GM18502 (cell line): ENCODE measurements at regions not wholly inside any gene's neighbourhood (a gene's known extent, or its start where the extent isn't known, plus 50 kb on each side); places are given as distances from the start of the nearest gene placed in this dataset.
A peak's percentile ranks its signal among the peaks of the same experiment; 100 is the strongest.

ENCODE experiments used
- ATAC-seq: cut with Tn5 transposase; IDR thresholded peaks from one replicate; pipeline ENCODE4 v1.9.1; 2021; ENCODE audit warnings: mild to moderate bottlenecking; ENCODE audit not compliant: unreplicated experiment, poor library complexity

GRCh38 chr13:30128095-30128494 is 179.3 kb downstream of the KATNAL1 start:
- ATAC-seq = no peak

GRCh38 chr13:30126903-30127428 is 180.4 kb downstream of the KATNAL1 start:
- ATAC-seq = no peak

- ATAC-seq = no peak
These were observed 181.8 kb downstream of the KATNAL1 start for GRCh38 chr13:30125422-30126073.

GRCh38 chr13:30124131-30124768 is 183.1 kb downstream of the KATNAL1 start:
- ATAC-seq = no peak

- no peak for ATAC-seq
These were observed 183.8 kb downstream of the KATNAL1 start for GRCh38 chr13:30123575-30123974.

- no peak for ATAC-seq
These were observed 185.7 kb downstream of the KATNAL1 start for GRCh38 chr13:30121666-30122065.

- no peak for ATAC-seq
These were observed 186.1 kb downstream of the KATNAL1 start for GRCh38 chr13:30121244-30121643.

- ATAC-seq = no peak
These were observed 187.1 kb downstream of the KATNAL1 start for GRCh38 chr13:30120133-30120822.

GRCh38 chr13:30119476-30119875 is 187.9 kb downstream of the KATNAL1 start:
- ATAC-seq = no peak

- ATAC-seq = no peak
These were observed 191.0 kb downstream of the KATNAL1 start for GRCh38 chr13:30116379-30116778.

GRCh38 chr13:30115257-30115600 is 192.1 kb downstream of the KATNAL1 start:
- no peak for ATAC-seq

GRCh38 chr13:30114571-30115256 is 192.6 kb downstream of the KATNAL1 start:
- peak; percentile 79 for ATAC-seq

GRCh38 chr13:30113983-30114570 is 193.3 kb downstream of the KATNAL1 start:
- no peak for ATAC-seq

GRCh38 chr13:30113551-30113950 is 193.8 kb downstream of the KATNAL1 start:
- ATAC-seq = no peak

GRCh38 chr13:30112602-30113435 is 194.5 kb downstream of the KATNAL1 start:
- peak; percentile 64 for ATAC-seq

GRCh38 chr13:30111810-30112209 is 195.5 kb downstream of the KATNAL1 start:
- ATAC-seq = no peak

- no peak for ATAC-seq
These were observed 196.9 kb downstream of the KATNAL1 start for GRCh38 chr13:30110301-30111070.

GRCh38 chr13:30109471-30110135 is 197.7 kb downstream of the KATNAL1 start:
- no peak for ATAC-seq

GRCh38 chr13:30108913-30109237 is 198.5 kb downstream of the KATNAL1 start:
- ATAC-seq = no peak
